GM12872 (cell line): ENCODE measurements at regions not wholly inside any gene's neighbourhood (a gene's known extent, or its start where the extent isn't known, plus 50 kb on each side); places are given as distances from the start of the nearest gene placed in this dataset.

Experiments used
- CTCF ChIP-seq: IDR thresholded peaks from 3 replicates; pipeline ENCODE4 v1.5.1; 2011; ENCODE audit warnings: low read depth, mild to moderate bottlenecking, low read length, moderate library complexity; ENCODE audit not compliant: insufficient read depth

GRCh38 chr5:69024241-69024651 lies 69.6 kb upstream of the SLC30A5 start:
- peak; percentile 68 for TF ChIP-seq CTCF

- no peak for TF ChIP-seq CTCF
Observed at GRCh38 chr5:69029292-69029691, 64.5 kb upstream of the SLC30A5 start.

- TF ChIP-seq CTCF: no peak
Observed at GRCh38 chr5:69030358-69031062, 63.3 kb upstream of the SLC30A5 start.

DNA sequence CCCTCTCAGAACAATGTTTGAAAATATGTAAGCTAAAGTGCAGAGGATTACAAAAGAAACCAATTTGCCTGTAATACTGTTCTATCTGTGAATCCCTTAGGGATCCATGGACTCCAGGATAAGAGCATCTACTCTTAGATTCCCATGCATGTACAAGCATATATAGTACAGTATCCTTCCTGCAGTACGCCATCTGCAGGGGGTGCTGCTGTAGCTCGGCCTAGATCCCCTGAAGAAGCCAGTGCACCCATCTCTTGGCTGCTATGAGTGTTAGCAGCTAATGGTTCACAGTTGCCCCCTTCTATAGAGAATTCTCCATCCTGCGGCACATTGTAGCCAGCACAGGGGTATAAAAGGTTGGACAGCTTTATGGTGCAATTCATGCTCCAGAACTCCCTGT lies 61.8 kb upstream of the SLC30A5 start:
- peak; percentile 13; the same call in 1 of the 3 replicates for TF ChIP-seq CTCF

DNA sequence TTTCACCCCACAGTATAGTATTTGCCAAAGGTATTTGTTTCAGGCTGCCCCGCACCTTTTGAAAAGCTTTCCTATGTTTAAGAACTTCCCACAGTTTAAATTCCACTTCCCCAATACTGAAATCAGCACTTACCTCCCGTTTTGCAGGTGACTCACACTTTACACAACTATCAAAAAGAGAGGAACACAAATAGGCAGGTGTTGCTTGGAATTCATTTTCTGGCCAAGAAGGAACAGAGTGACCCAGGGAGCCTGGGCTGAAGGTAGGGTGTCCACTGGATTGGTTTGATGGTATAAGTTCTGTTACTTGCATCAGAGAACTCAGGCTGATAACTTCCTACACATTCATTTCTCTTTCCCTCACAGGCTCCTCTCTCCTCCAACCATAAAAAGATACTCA lies 60.1 kb upstream of the SLC30A5 start:
- TF ChIP-seq CTCF: no peak

- no peak for TF ChIP-seq CTCF
Observed at GRCh38 chr5:69034898-69035297, 58.9 kb upstream of the SLC30A5 start.

DNA sequence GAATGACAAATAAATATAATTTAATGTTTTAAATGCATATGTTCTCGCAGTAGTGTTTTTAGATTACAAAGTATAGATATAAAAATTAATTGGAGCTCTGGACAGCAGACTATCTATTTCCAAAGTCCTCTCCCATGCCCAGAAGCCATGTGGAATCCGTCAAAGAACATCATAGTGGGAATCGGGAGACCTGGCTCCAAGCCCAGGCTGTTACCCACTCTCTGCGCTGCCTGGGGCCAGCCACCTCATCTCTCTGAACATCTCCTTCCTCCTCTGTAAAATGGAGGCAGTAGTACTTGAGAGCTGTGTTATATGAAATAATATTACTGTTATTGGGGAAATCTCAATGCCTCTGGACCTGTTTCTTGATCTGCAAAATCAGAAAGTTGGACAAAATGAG lies 58.1 kb upstream of the SLC30A5 start:
- TF ChIP-seq CTCF: no peak
